GM12878 (cell line): ENCODE measurements at regions not wholly inside any gene's neighbourhood (a gene's known extent, or its start where the extent isn't known, plus 50 kb on each side); places are given as distances from the start of the nearest gene placed in this dataset.

Experiments
- MTA3 ChIP-seq: IDR thresholded peaks from 2 replicates; pipeline ENCODE4 v1.6.1; 2012; ENCODE audit warnings: low read length, inconsistent platforms, borderline replicate concordance
- NR2C2 ChIP-seq: IDR thresholded peaks from 2 replicates; pipeline ENCODE4 v1.6.1; 2011; ENCODE audit warnings: borderline replicate concordance, low read depth; ENCODE audit not compliant: control insufficient read depth, insufficient read length
- POLR2A ChIP-seq: IDR thresholded peaks from 2 replicates; pipeline ENCODE4 v1.6.1; 2011; ENCODE audit warnings: low read depth, mild to moderate bottlenecking, low read length
- POLR2AphosphoS5 ChIP-seq: IDR thresholded peaks from 2 replicates; pipeline ENCODE4 v1.6.1; 2011; ENCODE audit warnings: mild to moderate bottlenecking, low read length, inconsistent platforms
- RAD21 ChIP-seq: IDR thresholded peaks from 2 replicates; pipeline ENCODE4 v1.6.1; 2011; ENCODE audit warnings: mild to moderate bottlenecking, low read depth, low read length, moderate library complexity; ENCODE audit not compliant: insufficient read depth
- ZNF274 ChIP-seq: IDR thresholded peaks from one replicate; pipeline ENCODE4 v1.8.0; 2011; ENCODE audit not compliant: insufficient read length, insufficient read depth
- TF ChIP-seq, protein P1 (sequence below): IDR thresholded peaks from 2 replicates; pipeline ENCODE4 v1.6.1; 2012; ENCODE audit warnings: low read depth, low read length, improper control_type of control experiment
- TF ChIP-seq, protein P2 (sequence below), 3 experiments: IDR thresholded peaks in 2 of 3; conservative IDR thresholded peaks in 1 of 3; 2 replicates each; pipeline ENCODE4 v1.5.1; 2011; ENCODE audit warnings: low read depth in 3 of 3, low read length in 3 of 3, mild to moderate bottlenecking in 3 of 3, control low read depth in 2 of 3, moderate library complexity in 2 of 3, inconsistent platforms in 1 of 3, mixed read lengths in 1 of 3; ENCODE audit not compliant: control insufficient read depth in 2 of 3, insufficient read depth in 1 of 3; ENCODE audit errors: extremely low read depth in 1 of 3
- TF ChIP-seq, protein P3 (sequence below): IDR thresholded peaks from 2 replicates; pipeline ENCODE4 v1.6.1; 2012; ENCODE audit warnings: low read depth, low read length, improper control_type of control experiment

DNA sequence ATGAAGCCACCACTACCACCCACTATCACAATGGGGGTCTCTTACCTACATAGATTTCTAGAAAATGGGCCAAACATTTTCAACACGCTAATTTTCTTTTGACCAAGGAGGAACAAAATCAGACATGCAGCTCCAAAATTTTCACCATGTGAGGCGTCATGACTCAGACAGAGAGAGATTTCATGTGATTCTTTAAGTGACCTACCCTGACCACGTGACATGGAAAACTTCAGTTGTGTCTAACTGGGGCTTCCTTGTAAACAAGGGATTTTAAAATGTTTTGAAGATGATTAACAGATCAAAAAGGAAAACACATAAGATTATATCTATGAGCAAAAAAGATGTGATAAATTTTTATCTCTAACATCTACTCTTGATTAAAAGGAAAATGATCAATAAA, 199.2 kb downstream of the TBXT start:
- TF ChIP-seq, protein P1, sequence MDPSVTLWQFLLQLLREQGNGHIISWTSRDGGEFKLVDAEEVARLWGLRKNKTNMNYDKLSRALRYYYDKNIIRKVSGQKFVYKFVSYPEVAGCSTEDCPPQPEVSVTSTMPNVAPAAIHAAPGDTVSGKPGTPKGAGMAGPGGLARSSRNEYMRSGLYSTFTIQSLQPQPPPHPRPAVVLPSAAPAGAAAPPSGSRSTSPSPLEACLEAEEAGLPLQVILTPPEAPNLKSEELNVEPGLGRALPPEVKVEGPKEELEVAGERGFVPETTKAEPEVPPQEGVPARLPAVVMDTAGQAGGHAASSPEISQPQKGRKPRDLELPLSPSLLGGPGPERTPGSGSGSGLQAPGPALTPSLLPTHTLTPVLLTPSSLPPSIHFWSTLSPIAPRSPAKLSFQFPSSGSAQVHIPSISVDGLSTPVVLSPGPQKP: no peak
- TF ChIP-seq, protein P2, sequence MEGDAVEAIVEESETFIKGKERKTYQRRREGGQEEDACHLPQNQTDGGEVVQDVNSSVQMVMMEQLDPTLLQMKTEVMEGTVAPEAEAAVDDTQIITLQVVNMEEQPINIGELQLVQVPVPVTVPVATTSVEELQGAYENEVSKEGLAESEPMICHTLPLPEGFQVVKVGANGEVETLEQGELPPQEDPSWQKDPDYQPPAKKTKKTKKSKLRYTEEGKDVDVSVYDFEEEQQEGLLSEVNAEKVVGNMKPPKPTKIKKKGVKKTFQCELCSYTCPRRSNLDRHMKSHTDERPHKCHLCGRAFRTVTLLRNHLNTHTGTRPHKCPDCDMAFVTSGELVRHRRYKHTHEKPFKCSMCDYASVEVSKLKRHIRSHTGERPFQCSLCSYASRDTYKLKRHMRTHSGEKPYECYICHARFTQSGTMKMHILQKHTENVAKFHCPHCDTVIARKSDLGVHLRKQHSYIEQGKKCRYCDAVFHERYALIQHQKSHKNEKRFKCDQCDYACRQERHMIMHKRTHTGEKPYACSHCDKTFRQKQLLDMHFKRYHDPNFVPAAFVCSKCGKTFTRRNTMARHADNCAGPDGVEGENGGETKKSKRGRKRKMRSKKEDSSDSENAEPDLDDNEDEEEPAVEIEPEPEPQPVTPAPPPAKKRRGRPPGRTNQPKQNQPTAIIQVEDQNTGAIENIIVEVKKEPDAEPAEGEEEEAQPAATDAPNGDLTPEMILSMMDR (IDR thresholded peaks at IDR 0.05 in 2 of 3, conservative IDR thresholded peaks at IDR 0.05 in 1 of 3; ENCODE audit: control insufficient read depth in 2 of 3, extremely low read depth in 1 of 3, insufficient read depth in 1 of 3, low read depth in 3 of 3, low read length in 3 of 3): no peak
- TF ChIP-seq, protein P3, sequence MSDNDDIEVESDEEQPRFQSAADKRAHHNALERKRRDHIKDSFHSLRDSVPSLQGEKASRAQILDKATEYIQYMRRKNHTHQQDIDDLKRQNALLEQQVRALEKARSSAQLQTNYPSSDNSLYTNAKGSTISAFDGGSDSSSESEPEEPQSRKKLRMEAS: no peak
- no peak for TF ChIP-seq NR2C2
- TF ChIP-seq MTA3: no peak
- no peak for TF ChIP-seq POLR2A
- TF ChIP-seq ZNF274: no peak
- TF ChIP-seq POLR2AphosphoS5: no peak
- TF ChIP-seq RAD21: no peak
